ENCODE measurements at regions not wholly inside any gene's neighbourhood (a gene's known extent, or its start where the extent isn't known, plus 50 kb on each side); places are given as distances from the start of the nearest gene placed in this dataset.

DNA sequence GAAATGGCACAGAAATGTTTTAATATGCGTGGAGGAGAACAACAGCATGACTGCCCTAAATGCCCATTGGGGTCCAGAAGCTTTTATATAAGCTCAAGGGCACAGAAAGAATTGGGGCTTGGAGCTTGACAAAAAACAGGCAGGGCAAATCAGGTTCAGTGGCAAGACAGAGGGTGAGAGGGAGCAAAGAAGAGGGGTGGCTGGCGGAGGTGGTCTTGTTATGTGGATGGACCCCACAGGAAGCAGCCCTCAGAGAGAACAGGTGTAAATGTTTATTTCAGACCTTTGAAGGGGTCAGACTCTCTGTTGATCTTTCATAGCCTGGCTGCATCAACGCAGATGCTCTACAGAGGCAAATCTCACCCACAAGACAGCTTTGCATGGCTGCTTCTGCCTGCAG, 213.1 kb upstream of the B3GAT1 start:
- no peak for DNase-seq (ENCODE audit: low read depth)
- H3K4me3 ChIP-seq (ENCODE audit: low read depth, low read length), result no peak overlapping the region
- TF ChIP-seq, protein P1, sequence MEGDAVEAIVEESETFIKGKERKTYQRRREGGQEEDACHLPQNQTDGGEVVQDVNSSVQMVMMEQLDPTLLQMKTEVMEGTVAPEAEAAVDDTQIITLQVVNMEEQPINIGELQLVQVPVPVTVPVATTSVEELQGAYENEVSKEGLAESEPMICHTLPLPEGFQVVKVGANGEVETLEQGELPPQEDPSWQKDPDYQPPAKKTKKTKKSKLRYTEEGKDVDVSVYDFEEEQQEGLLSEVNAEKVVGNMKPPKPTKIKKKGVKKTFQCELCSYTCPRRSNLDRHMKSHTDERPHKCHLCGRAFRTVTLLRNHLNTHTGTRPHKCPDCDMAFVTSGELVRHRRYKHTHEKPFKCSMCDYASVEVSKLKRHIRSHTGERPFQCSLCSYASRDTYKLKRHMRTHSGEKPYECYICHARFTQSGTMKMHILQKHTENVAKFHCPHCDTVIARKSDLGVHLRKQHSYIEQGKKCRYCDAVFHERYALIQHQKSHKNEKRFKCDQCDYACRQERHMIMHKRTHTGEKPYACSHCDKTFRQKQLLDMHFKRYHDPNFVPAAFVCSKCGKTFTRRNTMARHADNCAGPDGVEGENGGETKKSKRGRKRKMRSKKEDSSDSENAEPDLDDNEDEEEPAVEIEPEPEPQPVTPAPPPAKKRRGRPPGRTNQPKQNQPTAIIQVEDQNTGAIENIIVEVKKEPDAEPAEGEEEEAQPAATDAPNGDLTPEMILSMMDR (IDR thresholded peaks at IDR 0.05; ENCODE audit: low read depth, low read length), result no peak
- TF ChIP-seq MAX (IDR thresholded peaks at IDR 0.05; ENCODE audit: low read depth, low read length), result no peak
- TF ChIP-seq POLR2A (IDR thresholded peaks at IDR 0.05; ENCODE audit: extremely low read depth, insufficient read length), result no peak
- no peak for TF ChIP-seq MYC (IDR thresholded peaks at IDR 0.05; ENCODE audit: low read depth, low read length)

GRCh38 chr11:134624166-134624920, 212.3 kb upstream of the B3GAT1 start:
- no peak for DNase-seq (ENCODE audit: low read depth)
- TF ChIP-seq POLR2A (IDR thresholded peaks at IDR 0.05; ENCODE audit: extremely low read depth, insufficient read length), result no peak
- no peak for TF ChIP-seq MYC (IDR thresholded peaks at IDR 0.05; ENCODE audit: low read depth, low read length)
- TF ChIP-seq, protein P1 (IDR thresholded peaks at IDR 0.05; ENCODE audit: low read depth, low read length), result no peak
- TF ChIP-seq MAX (IDR thresholded peaks at IDR 0.05; ENCODE audit: low read depth, low read length), result no peak
- H3K4me3 ChIP-seq (ENCODE audit: low read depth, low read length), result no peak overlapping the region

DNA sequence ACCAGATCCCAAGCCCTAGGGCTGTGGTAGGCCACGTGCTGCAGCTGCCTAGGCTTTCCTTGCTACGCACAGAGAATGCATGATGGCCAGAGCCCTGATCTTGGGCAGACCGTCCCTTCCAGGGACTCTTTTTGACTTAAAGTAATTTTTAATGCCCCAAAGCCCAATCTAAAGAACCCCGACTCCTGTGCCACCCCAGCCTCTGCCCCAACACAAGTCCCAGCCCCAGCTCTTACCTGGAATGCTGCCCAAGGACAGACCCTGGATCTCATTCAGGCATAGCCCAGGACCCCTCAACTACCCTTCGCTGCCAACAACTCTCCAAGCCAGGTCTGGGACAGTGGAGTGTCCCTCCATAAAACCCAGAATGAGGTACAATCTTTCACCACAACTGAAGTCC, 211.7 kb upstream of the B3GAT1 start:
- DNase-seq (ENCODE audit: low read depth), result no peak
- TF ChIP-seq MYC (IDR thresholded peaks at IDR 0.05; ENCODE audit: low read depth, low read length) (no peak), POLR2A (IDR thresholded peaks at IDR 0.05; ENCODE audit: extremely low read depth, insufficient read length) (no peak), MAX (IDR thresholded peaks at IDR 0.05; ENCODE audit: low read depth, low read length) (no peak)
- TF ChIP-seq, protein P1 (IDR thresholded peaks at IDR 0.05; ENCODE audit: low read depth, low read length), result no peak
- no peak overlapping the region for H3K4me3 ChIP-seq (ENCODE audit: low read depth, low read length)

- no peak overlapping the region for H3K4me3 ChIP-seq (ENCODE audit: low read depth, low read length)
- TF ChIP-seq POLR2A (IDR thresholded peaks at IDR 0.05; ENCODE audit: extremely low read depth, insufficient read length) (no peak), MAX (IDR thresholded peaks at IDR 0.05; ENCODE audit: low read depth, low read length) (no peak), MYC (IDR thresholded peaks at IDR 0.05; ENCODE audit: low read depth, low read length) (no peak)
- no peak for DNase-seq (ENCODE audit: low read depth)
Measured at GRCh38 chr11:134622458-134622857, 210.4 kb upstream of the B3GAT1 start.

DNA sequence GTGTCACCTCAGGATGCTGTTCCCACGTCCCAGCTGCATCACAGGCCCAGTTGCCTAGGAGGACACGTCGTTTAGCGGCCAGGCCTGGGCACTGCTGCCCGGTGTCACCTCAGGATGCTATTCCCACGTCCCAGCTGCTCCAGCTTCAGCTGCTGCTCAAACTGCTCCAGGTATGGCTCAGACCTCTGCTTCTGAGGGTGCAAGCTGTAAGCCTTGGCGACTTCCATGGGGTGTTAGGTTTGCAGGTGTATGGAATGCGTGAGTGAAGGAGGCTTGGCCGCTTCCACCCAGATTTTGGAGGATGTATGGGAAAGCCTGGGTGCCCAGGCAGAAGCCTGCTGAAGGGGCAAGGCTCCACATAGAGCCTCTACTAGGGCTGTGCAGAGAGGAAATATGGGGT, 205.3 kb upstream of the B3GAT1 start:
- H3K4me3 ChIP-seq (ENCODE audit: low read depth, low read length), result no peak overlapping the region
- DNase-seq (ENCODE audit: low read depth), result no peak
- TF ChIP-seq MYC (IDR thresholded peaks at IDR 0.05; ENCODE audit: low read depth, low read length), result no peak
- TF ChIP-seq MAX (IDR thresholded peaks at IDR 0.05; ENCODE audit: low read depth, low read length), result no peak
- no peak for TF ChIP-seq POLR2A (IDR thresholded peaks at IDR 0.05; ENCODE audit: extremely low read depth, insufficient read length)
- TF ChIP-seq, protein P1 (IDR thresholded peaks at IDR 0.05; ENCODE audit: low read depth, low read length), result no peak

GRCh38 chr11:134616038-134616437, 204.0 kb upstream of the B3GAT1 start:
- no peak overlapping the region for H3K4me3 ChIP-seq (ENCODE audit: low read depth, low read length)
- TF ChIP-seq POLR2A (IDR thresholded peaks at IDR 0.05; ENCODE audit: extremely low read depth, insufficient read length) (no peak), MAX (IDR thresholded peaks at IDR 0.05; ENCODE audit: low read depth, low read length) (no peak), MYC (IDR thresholded peaks at IDR 0.05; ENCODE audit: low read depth, low read length) (no peak)
- TF ChIP-seq, protein P1 (IDR thresholded peaks at IDR 0.05; ENCODE audit: low read depth, low read length), result no peak

More at GRCh38 chr11:134616038-134616437, 204.0 kb upstream of the B3GAT1 start:
- DNase-seq (ENCODE audit: low read depth), result no peak

All from NB4 (cell line).